SK-N-SH (cell line): ENCODE measurements at regions not wholly inside any gene's neighbourhood (a gene's known extent, or its start where the extent isn't known, plus 50 kb on each side); places are given as distances from the start of the nearest gene placed in this dataset.

Experiments used
- ELF1 ChIP-seq: IDR thresholded peaks from 2 replicates; pipeline ENCODE4 v1.4.0; 2012
- EP300 ChIP-seq, 2 experiments: IDR thresholded peaks; 2 replicates each; pipeline versions ENCODE4 v1.4.0 to v1.6.1; 2012; ENCODE audit warnings: borderline replicate concordance in 1 of 2, low read depth in 1 of 2, low read length in 1 of 2
- EZH2phosphoT487 ChIP-seq: fragments of 200-600 bp; sonication (generic); IDR thresholded peaks from 2 replicates; pipeline ENCODE4 v1.6.1; 2017; ENCODE audit warnings: low read depth, mixed run types, mild to moderate bottlenecking, antibody characterized with exemption, moderate library complexity, borderline replicate concordance
- FOXM1 ChIP-seq: IDR thresholded peaks from 2 replicates; pipeline ENCODE4 v1.4.0; 2012; ENCODE audit warnings: low read depth, mild to moderate bottlenecking
- GABPA ChIP-seq: IDR thresholded peaks from 2 replicates; pipeline ENCODE4 v1.4.0; 2012; ENCODE audit warnings: low read depth, mild to moderate bottlenecking
- MEF2A ChIP-seq: IDR thresholded peaks from 2 replicates; pipeline ENCODE4 v1.4.0; 2012; ENCODE audit warnings: low read depth, borderline replicate concordance
- MXI1 ChIP-seq: IDR thresholded peaks from 2 replicates; pipeline ENCODE4 v1.6.1; 2012; ENCODE audit warnings: mild to moderate bottlenecking, low read depth, low read length, improper control_type of control experiment
- NRF1 ChIP-seq: IDR thresholded peaks from 2 replicates; pipeline ENCODE4 v1.6.1; 2012; ENCODE audit warnings: low read depth, mild to moderate bottlenecking, low read length
- POLR2AphosphoS5 ChIP-seq: IDR thresholded peaks from 2 replicates; pipeline ENCODE4 v1.6.1; 2012; ENCODE audit warnings: low read depth, low read length
- SIN3A ChIP-seq: IDR thresholded peaks from 2 replicates; pipeline ENCODE4 v1.6.1; 2012; ENCODE audit warnings: low read depth, mild to moderate bottlenecking, low read length, moderate library complexity, borderline replicate concordance
- TEAD4 ChIP-seq: IDR thresholded peaks from 2 replicates; pipeline ENCODE4 v1.4.0; 2012; ENCODE audit warnings: mild to moderate bottlenecking, borderline replicate concordance; ENCODE audit not compliant: insufficient read depth
- YY1 ChIP-seq: IDR thresholded peaks from 2 replicates; pipeline ENCODE4 v1.4.0; 2012; ENCODE audit warnings: low read depth, mild to moderate bottlenecking
- TF ChIP-seq, protein P1 (sequence below): fragments of 200-600 bp; sonication (generic); IDR thresholded peaks from 2 replicates; pipeline ENCODE4 v1.6.1; 2017; ENCODE audit warnings: antibody characterized with exemption, mild to moderate bottlenecking, moderate library complexity
- TF ChIP-seq, protein P2 (sequence below): IDR thresholded peaks from 2 replicates; pipeline ENCODE4 v1.6.1; 2012; ENCODE audit warnings: mild to moderate bottlenecking, low read depth, low read length, moderate library complexity

DNA sequence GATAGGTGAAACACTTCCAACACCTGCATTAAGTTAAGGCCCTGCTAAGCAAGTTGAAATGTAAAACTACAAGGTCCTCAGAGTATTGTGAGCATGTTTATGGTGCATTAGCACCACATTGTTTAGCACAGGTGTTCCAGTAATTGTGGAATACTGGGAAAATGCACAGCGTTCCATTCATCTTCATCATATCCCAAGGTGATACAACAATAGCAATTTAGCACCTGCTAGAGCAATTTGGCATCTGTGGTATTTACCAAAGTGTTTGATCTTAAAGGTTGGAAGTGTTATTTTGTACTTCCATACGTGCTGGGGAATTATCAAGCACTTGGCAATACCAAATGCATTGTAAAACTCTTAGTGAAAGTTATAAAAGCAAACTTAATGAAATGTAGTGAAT is 266.8 kb downstream of the CYLC2 start:
- TF ChIP-seq MEF2A: no peak
- TF ChIP-seq, protein P1, sequence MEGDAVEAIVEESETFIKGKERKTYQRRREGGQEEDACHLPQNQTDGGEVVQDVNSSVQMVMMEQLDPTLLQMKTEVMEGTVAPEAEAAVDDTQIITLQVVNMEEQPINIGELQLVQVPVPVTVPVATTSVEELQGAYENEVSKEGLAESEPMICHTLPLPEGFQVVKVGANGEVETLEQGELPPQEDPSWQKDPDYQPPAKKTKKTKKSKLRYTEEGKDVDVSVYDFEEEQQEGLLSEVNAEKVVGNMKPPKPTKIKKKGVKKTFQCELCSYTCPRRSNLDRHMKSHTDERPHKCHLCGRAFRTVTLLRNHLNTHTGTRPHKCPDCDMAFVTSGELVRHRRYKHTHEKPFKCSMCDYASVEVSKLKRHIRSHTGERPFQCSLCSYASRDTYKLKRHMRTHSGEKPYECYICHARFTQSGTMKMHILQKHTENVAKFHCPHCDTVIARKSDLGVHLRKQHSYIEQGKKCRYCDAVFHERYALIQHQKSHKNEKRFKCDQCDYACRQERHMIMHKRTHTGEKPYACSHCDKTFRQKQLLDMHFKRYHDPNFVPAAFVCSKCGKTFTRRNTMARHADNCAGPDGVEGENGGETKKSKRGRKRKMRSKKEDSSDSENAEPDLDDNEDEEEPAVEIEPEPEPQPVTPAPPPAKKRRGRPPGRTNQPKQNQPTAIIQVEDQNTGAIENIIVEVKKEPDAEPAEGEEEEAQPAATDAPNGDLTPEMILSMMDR: no peak
- no peak for TF ChIP-seq FOXM1
- TF ChIP-seq, protein P2, sequence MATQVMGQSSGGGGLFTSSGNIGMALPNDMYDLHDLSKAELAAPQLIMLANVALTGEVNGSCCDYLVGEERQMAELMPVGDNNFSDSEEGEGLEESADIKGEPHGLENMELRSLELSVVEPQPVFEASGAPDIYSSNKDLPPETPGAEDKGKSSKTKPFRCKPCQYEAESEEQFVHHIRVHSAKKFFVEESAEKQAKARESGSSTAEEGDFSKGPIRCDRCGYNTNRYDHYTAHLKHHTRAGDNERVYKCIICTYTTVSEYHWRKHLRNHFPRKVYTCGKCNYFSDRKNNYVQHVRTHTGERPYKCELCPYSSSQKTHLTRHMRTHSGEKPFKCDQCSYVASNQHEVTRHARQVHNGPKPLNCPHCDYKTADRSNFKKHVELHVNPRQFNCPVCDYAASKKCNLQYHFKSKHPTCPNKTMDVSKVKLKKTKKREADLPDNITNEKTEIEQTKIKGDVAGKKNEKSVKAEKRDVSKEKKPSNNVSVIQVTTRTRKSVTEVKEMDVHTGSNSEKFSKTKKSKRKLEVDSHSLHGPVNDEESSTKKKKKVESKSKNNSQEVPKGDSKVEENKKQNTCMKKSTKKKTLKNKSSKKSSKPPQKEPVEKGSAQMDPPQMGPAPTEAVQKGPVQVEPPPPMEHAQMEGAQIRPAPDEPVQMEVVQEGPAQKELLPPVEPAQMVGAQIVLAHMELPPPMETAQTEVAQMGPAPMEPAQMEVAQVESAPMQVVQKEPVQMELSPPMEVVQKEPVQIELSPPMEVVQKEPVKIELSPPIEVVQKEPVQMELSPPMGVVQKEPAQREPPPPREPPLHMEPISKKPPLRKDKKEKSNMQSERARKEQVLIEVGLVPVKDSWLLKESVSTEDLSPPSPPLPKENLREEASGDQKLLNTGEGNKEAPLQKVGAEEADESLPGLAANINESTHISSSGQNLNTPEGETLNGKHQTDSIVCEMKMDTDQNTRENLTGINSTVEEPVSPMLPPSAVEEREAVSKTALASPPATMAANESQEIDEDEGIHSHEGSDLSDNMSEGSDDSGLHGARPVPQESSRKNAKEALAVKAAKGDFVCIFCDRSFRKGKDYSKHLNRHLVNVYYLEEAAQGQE: no peak
- no peak for TF ChIP-seq YY1
- no peak for TF ChIP-seq NRF1
- TF ChIP-seq SIN3A: no peak
- TF ChIP-seq EP300 (IDR thresholded peaks at IDR 0.05; ENCODE audit: borderline replicate concordance in 1 of 2, low read depth in 1 of 2, low read length in 1 of 2): no peak
- no peak for TF ChIP-seq MXI1
- TF ChIP-seq POLR2AphosphoS5: no peak
- TF ChIP-seq ELF1: no peak
- no peak for TF ChIP-seq GABPA
- no peak for TF ChIP-seq EZH2phosphoT487
- TF ChIP-seq TEAD4: no peak
